ENCODE measurements at regions not wholly inside any gene's neighbourhood (a gene's known extent, or its start where the extent isn't known, plus 50 kb on each side); places are given as distances from the start of the nearest gene placed in this dataset.

DNA sequence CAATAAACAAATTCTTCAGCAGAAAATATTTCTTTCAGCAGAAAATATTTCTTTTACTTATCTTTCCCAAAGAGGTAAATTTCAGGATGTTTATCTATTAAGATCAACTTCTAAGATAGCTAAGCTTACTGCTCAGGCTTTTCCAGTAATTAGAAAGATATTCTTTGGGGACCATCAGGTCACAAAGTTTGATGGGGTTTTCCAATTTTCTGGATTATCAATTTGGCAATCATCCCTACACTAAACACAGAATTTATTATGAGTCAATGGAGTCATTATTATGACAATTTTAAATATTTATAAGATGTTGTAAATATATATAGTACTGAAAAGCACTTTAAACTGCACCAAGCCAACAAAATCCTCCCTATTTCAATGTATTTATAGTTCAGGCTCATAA is 137.6 kb downstream of the AKAP11 start:
- TF ChIP-seq POLR2AphosphoS5 (IDR thresholded peaks at IDR 0.05; ENCODE audit: low read depth, low read length): no peak
- TF ChIP-seq, protein P1, sequence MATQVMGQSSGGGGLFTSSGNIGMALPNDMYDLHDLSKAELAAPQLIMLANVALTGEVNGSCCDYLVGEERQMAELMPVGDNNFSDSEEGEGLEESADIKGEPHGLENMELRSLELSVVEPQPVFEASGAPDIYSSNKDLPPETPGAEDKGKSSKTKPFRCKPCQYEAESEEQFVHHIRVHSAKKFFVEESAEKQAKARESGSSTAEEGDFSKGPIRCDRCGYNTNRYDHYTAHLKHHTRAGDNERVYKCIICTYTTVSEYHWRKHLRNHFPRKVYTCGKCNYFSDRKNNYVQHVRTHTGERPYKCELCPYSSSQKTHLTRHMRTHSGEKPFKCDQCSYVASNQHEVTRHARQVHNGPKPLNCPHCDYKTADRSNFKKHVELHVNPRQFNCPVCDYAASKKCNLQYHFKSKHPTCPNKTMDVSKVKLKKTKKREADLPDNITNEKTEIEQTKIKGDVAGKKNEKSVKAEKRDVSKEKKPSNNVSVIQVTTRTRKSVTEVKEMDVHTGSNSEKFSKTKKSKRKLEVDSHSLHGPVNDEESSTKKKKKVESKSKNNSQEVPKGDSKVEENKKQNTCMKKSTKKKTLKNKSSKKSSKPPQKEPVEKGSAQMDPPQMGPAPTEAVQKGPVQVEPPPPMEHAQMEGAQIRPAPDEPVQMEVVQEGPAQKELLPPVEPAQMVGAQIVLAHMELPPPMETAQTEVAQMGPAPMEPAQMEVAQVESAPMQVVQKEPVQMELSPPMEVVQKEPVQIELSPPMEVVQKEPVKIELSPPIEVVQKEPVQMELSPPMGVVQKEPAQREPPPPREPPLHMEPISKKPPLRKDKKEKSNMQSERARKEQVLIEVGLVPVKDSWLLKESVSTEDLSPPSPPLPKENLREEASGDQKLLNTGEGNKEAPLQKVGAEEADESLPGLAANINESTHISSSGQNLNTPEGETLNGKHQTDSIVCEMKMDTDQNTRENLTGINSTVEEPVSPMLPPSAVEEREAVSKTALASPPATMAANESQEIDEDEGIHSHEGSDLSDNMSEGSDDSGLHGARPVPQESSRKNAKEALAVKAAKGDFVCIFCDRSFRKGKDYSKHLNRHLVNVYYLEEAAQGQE (IDR thresholded peaks at IDR 0.05; ENCODE audit: insufficient read depth in 1 of 2, low read depth in 2 of 2, low read length in 1 of 2): no peak
- no peak for TF ChIP-seq TCF7L2 (IDR thresholded peaks at IDR 0.05; ENCODE audit: low read depth, low read length)
- TF ChIP-seq SIN3A (IDR thresholded peaks at IDR 0.05; ENCODE audit: borderline replicate concordance, insufficient read depth, low read depth, low read length): no peak
- TF ChIP-seq, protein P2, sequence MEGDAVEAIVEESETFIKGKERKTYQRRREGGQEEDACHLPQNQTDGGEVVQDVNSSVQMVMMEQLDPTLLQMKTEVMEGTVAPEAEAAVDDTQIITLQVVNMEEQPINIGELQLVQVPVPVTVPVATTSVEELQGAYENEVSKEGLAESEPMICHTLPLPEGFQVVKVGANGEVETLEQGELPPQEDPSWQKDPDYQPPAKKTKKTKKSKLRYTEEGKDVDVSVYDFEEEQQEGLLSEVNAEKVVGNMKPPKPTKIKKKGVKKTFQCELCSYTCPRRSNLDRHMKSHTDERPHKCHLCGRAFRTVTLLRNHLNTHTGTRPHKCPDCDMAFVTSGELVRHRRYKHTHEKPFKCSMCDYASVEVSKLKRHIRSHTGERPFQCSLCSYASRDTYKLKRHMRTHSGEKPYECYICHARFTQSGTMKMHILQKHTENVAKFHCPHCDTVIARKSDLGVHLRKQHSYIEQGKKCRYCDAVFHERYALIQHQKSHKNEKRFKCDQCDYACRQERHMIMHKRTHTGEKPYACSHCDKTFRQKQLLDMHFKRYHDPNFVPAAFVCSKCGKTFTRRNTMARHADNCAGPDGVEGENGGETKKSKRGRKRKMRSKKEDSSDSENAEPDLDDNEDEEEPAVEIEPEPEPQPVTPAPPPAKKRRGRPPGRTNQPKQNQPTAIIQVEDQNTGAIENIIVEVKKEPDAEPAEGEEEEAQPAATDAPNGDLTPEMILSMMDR (IDR thresholded peaks at IDR 0.05): no peak
- intact Hi-C loops (cut with micrococcal nuclease; ENCODE audit: unreplicated experiment): no loop called here
- in situ Hi-C loops (cut with HindIII; ENCODE audit: low pct_unique_long_range_greater_than_20kb, low sequenced_read_pairs): no loop called here
- H3K4me3 ChIP-seq (ENCODE audit: low read depth in 2 of 2, low read length in 2 of 2): no peak overlapping the region
- no peaks in the 10 kb centered on the region for H3K4me1 ChIP-seq (ENCODE audit: control insufficient read depth, insufficient read depth, low read length)
- ATAC-seq (no peak), DNase-seq (ENCODE audit: low read depth, low spot score) (no peak)
- H3K27me3 ChIP-seq (ENCODE audit: control insufficient read depth, insufficient read depth, low read length): no peaks in the 10 kb centered on the region
- no peak overlapping the region for H3K27ac ChIP-seq (ENCODE audit: low read length)
- BruUV-seq (replicated peaks): no TSS peak
- ChIA-PET CTCF (no interaction called here), POLR2A (no interaction called here)
- H3K36me3 ChIP-seq (ENCODE audit: control insufficient read depth, insufficient read depth, low read length): no peaks in the 10 kb centered on the region
- H3K9me3 ChIP-seq (ENCODE audit: control insufficient read depth, insufficient read depth, low read depth, low read length): no peaks in the 10 kb centered on the region

DNA sequence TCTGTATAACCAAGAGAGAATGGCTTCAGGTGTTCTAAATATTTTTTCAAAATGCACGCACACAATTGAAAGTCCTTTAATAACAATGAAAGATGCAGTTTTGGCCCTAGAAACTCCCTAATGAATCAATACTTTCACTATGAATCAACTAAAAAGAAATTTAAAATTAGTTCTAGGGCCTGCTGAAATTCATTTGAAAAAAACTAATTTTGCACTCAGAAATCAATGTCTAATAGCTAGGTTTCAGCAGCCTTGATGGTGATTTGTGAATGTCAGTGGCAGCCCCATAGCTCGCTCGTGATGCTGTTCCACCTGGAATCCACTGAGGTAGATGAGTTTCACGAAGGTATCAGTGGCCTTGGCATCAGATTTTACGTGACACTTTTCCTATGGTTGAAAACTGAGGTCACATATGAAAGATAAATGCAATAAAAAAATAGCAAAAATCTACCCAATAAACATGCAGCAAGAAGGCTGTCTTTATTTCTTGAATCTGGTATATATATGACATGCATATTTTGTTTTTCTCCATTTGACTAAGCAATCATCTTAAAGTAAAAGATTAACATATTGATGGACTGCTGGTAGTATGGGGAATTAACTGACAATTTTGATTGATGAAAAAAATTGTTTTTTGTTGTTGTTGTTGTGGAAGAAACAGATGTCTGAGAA is 141.0 kb downstream of the AKAP11 start:
- POLR2A ChIA-PET: no interaction called here
- in situ Hi-C loops (cut with HindIII; ENCODE audit: low pct_unique_long_range_greater_than_20kb, low sequenced_read_pairs): no loop called here
- ATAC-seq: no peak

More for the DNA sequence above, 141.0 kb downstream of the AKAP11 start:
- no TSS peak for BruUV-seq (replicated peaks)
- H3K27me3 ChIP-seq (ENCODE audit: control insufficient read depth, insufficient read depth, low read length): no peaks in the 10 kb centered on the region
- H3K4me1 ChIP-seq (ENCODE audit: control insufficient read depth, insufficient read depth, low read length): no peaks in the 10 kb centered on the region
- no peak for DNase-seq (ENCODE audit: low read depth, low spot score)
- intact Hi-C loops (cut with micrococcal nuclease; ENCODE audit: unreplicated experiment): no loop called here
- CTCF ChIA-PET: no interaction called here
- H3K36me3 ChIP-seq (ENCODE audit: control insufficient read depth, insufficient read depth, low read length): no peaks in the 10 kb centered on the region
- H3K4me3 ChIP-seq (ENCODE audit: low read depth in 2 of 2, low read length in 2 of 2): no peak overlapping the region
- TF ChIP-seq, protein P2 (IDR thresholded peaks at IDR 0.05): no peak
- TF ChIP-seq POLR2AphosphoS5 (IDR thresholded peaks at IDR 0.05; ENCODE audit: low read depth, low read length) (no peak), SIN3A (IDR thresholded peaks at IDR 0.05; ENCODE audit: borderline replicate concordance, insufficient read depth, low read depth, low read length) (no peak), TCF7L2 (IDR thresholded peaks at IDR 0.05; ENCODE audit: low read depth, low read length) (no peak)
- TF ChIP-seq, protein P1 (IDR thresholded peaks at IDR 0.05; ENCODE audit: insufficient read depth in 1 of 2, low read depth in 2 of 2, low read length in 1 of 2): no peak
- no peak overlapping the region for H3K27ac ChIP-seq (ENCODE audit: low read length)
- no peaks in the 10 kb centered on the region for H3K9me3 ChIP-seq (ENCODE audit: control insufficient read depth, insufficient read depth, low read depth, low read length)
